ENCODE measurements at regions not wholly inside any gene's neighbourhood (a gene's known extent, or its start where the extent isn't known, plus 50 kb on each side); places are given as distances from the start of the nearest gene placed in this dataset.
"Not testable (repeated sequence)": the region's sequence is repeated elsewhere in the genome, so short reads cannot be mapped to it uniquely, and the experiment has no call there.

DNA sequence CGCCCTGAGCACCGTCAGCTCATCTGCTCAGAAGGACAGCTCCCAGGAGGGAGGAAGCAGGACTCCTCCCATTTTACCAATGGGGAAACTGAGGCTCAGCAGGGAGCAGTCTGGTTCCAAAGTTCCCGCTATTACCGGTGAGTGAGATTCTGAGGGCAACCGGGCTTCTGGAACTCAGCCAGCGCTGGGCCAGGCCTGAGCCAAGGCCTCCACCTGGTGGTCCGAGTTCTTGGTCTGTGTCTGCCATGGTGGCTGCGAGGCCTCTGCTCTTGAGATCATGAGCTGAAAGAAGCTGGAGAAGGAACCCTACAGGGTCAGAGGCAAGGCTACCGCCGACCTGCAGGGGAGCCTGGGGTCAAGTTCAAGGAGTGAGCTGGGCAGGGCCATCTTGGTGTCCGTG lies 110.8 kb upstream of the GSE1 start:
- no peak for DNase-seq

GRCh38 chr16:85503679-85504231 lies 109.4 kb upstream of the GSE1 start:
- no peak for DNase-seq

GRCh38 chr16:85504242-85504641 lies 108.9 kb upstream of the GSE1 start:
- no peak for DNase-seq

DNA sequence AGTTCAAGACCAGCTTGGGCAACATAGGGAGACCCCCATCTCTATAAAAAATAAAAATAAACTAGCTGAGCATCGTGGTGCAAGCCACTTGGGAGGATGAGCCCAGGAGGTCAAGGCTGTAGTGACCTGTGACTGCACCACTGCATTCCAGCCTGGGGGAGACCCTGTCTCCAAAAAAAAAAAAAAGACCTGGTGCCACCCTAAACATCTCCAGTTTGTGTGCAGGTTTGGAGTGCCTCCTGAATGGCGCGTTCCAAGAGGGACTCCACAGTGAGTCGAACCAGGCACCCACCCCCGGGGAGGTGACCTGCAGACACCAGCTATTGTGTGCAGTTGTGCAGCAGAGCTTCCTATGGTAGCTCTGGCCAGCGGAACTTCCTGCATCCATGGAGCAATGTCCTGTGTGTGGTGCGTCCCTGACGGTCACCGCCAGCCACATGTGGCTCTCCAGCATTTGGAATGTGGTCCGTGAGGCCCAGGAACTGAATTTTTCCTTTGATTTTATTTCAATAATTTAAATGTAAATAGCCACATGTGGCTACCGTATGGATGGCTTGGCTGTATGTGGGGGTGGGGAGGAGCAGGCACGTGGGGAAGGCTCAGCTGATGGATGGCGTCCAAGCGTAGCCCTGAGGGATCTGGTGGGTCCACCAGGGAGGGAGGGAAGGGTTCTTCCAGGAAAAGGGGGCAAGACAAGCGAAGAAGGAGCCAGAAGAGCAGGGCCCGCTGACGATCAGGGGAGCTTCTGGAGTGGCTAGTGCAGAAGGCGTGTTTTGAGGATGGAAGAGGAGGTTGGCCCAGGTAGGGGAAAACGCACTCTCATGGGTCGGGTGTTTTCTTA lies 107.1 kb upstream of the GSE1 start:
- DNase-seq = no peak

- DNase-seq = no peak
These were observed 106.5 kb upstream of the GSE1 start for GRCh38 chr16:85506635-85506911.

DNA sequence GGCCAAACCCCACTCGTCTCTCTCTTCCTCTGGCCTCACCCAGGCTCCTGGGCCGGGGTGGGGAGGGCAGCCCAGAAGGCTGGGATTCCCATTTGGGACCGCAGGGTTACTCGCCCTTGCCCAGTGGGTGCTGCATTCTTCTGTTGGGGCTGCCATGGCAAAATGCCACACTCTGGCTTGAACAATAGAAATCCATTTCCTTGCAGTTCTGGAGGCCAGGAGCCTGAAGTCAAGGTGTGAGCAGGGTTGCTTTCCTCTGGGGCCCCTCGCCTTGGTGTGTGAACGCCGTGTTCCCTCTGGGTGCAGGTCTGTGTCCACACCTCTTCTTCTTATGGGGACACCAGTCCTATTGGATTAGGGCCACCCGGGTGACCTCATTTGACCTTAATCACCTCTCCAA lies 105.8 kb upstream of the GSE1 start:
- DNase-seq = no peak

GRCh38 chr16:85508388-85508787 lies 104.7 kb upstream of the GSE1 start:
- no peak for DNase-seq

DNA sequence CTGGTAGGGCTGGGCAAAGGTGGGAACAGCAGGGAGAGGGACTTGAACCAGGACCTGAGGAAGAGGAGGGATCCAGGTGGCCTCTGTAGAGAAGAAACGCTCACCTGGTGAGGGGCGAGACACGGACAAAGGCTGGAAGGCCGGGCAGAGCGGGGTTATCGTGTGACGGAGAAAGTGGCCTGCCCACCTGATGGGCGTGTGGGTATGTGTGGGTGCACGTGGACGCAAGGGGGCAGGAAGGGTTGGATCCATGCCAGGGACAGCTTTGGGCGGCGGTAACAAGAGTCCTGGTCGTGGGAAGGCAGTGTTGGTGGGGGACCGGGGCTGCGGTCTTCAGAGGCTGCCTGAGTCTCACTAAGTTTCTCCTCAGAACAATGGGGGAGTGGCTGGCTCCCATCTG lies 104.1 kb upstream of the GSE1 start:
- DNase-seq = no peak

DNA sequence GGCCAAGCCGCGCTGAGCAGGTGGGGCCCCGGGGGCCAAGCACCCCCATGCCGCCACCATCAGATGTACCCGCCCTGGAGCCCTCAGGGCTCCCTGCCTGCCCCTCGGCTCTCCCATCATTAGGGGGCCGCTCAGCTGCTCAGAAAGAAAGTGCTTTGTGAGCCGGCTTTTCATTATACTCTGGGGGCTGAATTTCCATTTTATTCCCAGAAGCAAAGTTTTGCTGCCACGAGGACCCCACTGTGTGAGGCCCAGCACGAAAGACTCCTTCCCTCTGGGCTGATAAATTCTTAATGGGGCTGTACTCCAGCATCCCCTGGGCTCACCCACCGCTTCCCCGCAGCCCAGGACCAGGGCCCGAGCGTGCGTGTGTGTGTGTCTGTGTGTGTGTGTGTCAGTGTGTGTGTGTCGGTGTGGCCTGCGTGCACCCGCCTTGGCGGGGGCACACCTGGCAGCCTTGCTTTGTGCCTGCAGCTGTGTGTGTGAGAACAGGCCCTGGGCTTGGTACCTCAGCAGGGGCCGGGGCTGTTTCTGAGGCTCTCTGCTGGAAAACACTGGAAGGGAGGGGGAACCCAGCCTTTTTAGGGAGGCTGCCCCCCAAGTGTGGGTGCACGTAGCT lies 103.0 kb upstream of the GSE1 start:
- no peak for DNase-seq

DNA sequence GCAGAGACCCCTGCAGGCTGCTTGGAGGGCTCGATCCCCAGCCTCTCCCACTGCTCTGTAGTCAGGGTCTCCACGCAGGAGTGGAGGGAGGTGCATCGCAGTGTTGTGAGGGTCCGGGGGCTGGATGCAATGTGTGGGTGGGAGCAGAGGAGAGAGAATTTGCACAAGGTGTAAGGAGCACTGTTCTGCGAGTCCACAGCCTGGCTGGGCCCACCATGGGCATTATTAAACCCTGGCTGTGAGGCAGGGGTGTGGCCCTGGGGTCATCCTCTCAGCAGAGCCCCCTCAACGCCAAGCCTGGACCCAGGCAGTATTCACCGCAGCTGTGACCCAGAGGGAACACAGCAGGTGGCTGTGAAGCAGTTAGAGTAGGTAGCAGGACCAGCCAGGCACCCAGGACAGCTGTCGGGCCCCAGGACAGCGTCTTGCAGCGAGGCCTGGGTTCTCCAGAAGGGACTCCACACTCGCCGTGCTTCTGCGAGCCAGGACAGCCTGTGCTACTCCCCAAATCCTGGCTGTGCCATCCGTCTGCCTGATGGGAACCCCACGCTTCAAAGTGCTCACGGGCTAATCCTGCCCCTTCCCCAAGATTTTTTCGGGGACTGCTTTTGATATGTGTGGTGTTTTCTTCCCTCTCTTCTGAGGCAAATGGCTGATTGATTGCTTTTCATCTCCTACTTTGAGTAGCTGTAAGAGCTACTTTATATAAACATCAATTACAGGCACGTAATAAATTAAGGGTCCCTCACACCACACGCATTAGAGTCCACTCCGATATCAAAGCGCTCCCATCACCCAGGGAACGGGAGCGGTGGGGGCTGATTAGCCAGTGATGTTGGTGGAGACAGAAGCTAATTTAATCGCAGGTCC lies 100.9 kb upstream of the GSE1 start:
- DNase-seq = no peak

GRCh38 chr16:85512808-85513115 lies 100.4 kb upstream of the GSE1 start:
- no peak for DNase-seq

GRCh38 chr16:85513180-85513579 lies 99.9 kb upstream of the GSE1 start:
- no peak for DNase-seq

DNA sequence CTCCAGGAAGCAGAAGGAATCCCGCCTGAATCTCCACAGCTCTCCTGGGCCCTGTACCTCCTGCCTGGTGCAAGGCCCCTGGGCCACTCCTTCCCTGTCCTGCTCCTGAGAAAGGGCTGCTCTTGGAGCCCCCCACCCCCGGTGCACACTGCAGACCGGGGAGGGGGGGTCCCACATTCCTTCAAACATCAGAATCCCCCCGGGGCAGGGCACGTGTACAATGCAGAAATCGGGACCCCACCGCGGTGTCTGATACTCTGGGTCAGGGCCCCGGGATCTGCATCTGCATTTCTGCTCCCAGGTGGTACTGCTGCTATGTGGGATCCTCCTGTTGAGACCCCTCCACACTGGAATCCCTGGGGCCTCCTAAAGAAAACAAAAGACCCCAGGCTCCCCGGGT lies 99.5 kb upstream of the GSE1 start:
- DNase-seq = no peak

GRCh38 chr16:85514295-85514597 lies 98.9 kb upstream of the GSE1 start:
- DNase-seq = no peak

DNA sequence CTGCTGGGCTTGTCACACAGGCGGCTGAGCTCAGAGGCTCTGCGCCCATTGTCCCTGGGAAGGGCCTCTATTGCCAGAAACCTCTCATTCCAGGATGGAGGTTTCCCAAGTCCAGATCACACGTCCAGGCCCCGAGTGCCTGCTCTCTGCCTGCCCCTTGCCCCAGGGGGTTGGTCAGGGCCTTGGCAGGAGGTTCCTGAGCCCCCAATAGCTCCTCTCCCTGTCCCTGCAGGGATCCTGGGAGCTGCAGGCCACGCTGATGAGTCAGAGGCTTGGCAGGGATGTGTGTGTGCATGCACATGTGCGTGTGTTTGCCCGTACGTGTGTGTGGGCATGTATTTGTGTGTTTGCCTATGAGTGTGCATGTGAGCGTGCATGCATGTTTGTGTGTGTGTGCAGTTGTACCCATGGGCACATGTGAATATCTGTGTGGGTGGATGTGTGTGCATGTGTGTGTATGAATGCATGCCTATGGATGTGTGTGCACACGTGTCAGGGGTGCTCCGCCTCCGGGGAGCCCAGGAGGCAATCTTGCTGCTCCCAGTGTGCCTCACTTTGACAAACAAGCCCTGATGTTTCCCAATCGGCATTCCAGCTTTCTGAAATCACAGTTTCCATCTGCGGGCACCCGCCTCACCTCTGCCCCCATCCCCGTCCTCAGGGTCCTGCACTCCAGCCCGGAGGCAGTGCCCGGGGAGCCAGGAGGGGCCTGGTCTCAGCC lies 98.4 kb upstream of the GSE1 start:
- peak; percentile 81 for DNase-seq

DNA sequence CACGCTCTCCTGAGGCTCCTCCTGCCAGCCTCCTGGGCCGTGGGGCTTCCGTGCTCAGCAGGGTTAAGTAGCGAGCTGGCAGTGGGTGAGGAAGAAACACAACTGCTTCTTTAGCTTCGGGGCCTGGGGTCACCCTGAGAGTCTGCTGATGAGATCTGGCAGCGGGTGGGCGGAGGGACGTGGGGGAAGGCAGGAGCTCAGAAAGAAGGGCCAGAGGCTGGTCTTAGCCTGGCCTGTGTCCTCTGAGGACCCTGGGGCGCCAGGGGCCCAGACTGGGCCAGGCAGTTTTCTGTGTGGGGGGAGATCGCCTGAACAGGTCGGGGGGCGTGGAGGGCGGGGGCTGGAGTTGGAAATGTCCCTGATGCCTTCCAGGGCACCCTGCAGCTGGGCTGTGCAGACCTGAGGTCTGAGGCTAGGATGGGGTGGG lies 97.8 kb upstream of the GSE1 start:
- DNase-seq = no peak

- DNase-seq = no peak
These were observed 97.2 kb upstream of the GSE1 start for GRCh38 chr16:85515830-85516397.

- no peak for DNase-seq
These were observed 96.0 kb upstream of the GSE1 start for GRCh38 chr16:85517154-85517553.

DNA sequence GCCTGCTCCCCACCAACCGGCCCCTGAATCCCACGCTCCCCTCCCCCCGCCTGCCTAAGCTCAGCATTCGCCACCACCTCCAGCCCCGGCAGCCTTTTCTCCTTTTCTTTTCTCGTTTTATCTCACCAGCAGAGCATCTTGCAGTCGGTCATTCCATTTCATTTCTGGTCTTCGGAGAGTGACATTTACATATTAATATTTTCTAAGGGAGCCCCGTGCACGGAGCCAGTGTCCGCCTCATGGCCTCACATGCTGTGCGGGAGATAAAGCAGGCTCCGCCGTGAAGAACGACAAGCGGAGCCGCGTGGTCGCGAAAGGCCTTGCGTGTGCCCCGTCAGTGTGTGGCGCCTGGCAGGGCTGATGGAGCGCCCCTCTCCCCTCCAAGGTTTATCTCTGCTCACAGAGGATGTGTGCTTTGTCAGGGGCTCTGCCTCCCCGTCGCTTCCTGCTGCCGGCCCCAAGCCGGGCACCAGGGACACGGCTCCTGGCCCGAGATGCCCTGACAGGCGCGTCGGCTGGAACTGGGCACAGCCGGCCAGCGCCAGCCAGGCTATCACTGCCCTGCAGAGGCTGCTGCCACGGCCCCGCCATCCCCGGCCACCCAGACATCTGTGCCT lies 95.5 kb upstream of the GSE1 start:
- DNase-seq = no peak

- DNase-seq = no peak
These were observed 94.6 kb upstream of the GSE1 start for GRCh38 chr16:85518398-85519049.

GRCh38 chr16:85519050-85519440 lies 94.1 kb upstream of the GSE1 start:
- not testable (repeated sequence) for DNase-seq

Measured in NCI-H1694 treated with DMSO at 0.1 percent for 48 hours (cell line).